ENCODE measurements at regions not wholly inside any gene's neighbourhood (a gene's known extent, or its start where the extent isn't known, plus 50 kb on each side); places are given as distances from the start of the nearest gene placed in this dataset.
"Not testable (repeated sequence)": the region's sequence is repeated elsewhere in the genome, so short reads cannot be mapped to it uniquely, and the experiment has no call there.

DNA sequence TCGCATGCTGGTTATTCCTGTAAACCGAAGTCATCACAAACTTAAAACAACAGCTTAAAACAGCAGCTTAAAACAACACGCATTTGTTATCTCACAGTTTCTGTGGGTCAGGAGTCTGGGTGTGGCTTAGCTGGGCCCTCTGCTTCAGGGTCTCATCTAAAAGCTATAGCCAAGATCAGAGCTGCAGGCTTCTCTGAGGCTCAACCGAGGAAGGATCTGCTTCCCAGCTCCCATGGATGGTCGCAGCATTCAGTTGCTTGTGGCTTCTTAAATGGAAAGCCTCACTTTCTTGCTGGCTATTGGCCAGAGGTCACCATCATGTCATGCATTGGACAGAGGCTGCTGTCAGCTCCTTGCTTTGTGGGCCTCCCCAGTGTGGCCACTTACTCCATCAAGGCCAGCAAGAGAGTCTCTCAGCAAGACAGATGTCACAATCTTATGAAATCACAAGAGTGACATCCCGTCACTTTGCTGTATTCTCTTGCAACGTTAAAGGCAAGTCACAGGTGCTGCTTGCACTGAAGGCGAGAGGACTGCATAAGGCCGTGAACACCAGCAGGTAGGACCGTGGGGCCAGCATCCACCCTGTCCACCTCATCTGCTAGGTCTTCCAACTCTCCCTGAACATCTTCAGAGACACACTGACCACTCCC is 117.9 kb upstream of the TNRC6C start:
- Histone ChIP-seq H3K9me3 (no peaks in the 10 kb centered on the region), H3K4me3 (no peak overlapping the region), H3K27me3 (no peaks in the 10 kb centered on the region), H3K27ac (no peak overlapping the region), H3K4me1 (peaks cover 12 to 35% (median 17%) of the 10 kb centered on the region in 4 donors), H3K36me3 (no peaks in the 10 kb centered on the region)
- 79 to 86% (median 80%) methylated on average over 10 of the region's 10 CpGs for WGBS, 5 donors
- intact Hi-C loops (cut with DNase I; ENCODE audit: low total_unique reads): no loop called here
- no peak for TF ChIP-seq POLR2A (IDR thresholded peaks at IDR 0.05)
- TF ChIP-seq POLR2AphosphoS5 (IDR thresholded peaks at IDR 0.05): no peak
- TF ChIP-seq EP300 (IDR thresholded peaks at IDR 0.05): no peak
- TF ChIP-seq, protein P1, sequence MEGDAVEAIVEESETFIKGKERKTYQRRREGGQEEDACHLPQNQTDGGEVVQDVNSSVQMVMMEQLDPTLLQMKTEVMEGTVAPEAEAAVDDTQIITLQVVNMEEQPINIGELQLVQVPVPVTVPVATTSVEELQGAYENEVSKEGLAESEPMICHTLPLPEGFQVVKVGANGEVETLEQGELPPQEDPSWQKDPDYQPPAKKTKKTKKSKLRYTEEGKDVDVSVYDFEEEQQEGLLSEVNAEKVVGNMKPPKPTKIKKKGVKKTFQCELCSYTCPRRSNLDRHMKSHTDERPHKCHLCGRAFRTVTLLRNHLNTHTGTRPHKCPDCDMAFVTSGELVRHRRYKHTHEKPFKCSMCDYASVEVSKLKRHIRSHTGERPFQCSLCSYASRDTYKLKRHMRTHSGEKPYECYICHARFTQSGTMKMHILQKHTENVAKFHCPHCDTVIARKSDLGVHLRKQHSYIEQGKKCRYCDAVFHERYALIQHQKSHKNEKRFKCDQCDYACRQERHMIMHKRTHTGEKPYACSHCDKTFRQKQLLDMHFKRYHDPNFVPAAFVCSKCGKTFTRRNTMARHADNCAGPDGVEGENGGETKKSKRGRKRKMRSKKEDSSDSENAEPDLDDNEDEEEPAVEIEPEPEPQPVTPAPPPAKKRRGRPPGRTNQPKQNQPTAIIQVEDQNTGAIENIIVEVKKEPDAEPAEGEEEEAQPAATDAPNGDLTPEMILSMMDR (IDR thresholded peaks at IDR 0.05): no peak
- no peak for DNase-seq

DNA sequence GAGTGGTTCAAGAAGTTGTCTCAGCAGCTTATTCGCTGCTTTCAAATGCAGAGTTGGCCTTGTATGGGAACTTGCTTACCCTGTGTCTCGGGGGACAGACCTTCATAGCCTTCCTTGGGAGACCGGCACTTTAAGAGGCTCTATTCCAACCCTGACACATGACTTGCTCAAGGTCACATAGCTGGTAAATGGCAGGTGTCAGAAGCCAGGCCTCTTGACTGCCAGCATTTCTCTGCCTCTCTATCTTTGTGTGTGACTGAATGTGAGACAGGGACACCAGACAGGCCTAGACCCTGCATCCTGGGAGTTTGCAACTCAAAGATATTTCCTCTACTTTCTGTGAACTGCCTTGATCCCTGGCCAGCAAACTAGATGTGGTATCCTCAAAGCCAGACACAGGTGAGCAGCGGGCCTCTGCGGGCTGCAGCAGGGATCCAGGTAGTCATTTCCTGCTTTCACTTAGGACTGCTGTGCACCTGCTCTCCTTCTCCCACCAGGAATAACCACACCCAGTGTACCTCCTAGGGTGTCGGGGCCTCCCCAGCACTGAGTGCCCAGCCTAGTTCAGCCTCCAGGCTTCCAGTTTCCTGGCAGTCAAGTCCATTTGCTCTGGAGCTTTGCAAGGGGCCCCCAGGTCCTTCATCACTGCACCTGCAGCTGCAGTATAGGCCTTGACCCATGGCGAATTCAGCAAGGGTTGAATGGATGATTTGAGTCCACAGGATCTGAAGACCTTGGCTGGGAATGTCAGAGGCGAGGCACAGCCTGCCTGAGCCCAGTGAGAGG is 116.6 kb upstream of the TNRC6C start:
- 79 to 84% (median 81%) methylated on average over 7 to 8 of the region's 8 CpGs for WGBS, 5 donors
- DNase-seq: no peak
- Histone ChIP-seq H3K4me3 (no peak overlapping the region), H3K36me3 (no peaks in the 10 kb centered on the region), H3K27me3 (no peaks in the 10 kb centered on the region), H3K9me3 (no peaks in the 10 kb centered on the region), H3K27ac (peak overlapping the region in 1 of 5 donors; percentile 11), H3K4me1 (peaks cover 9 to 29% (median 17%) of the 10 kb centered on the region in 4 donors)
- TF ChIP-seq, protein P1 (IDR thresholded peaks at IDR 0.05): no peak
- no peak for TF ChIP-seq POLR2AphosphoS5 (IDR thresholded peaks at IDR 0.05)
- TF ChIP-seq EP300 (IDR thresholded peaks at IDR 0.05): no peak
- no peak for TF ChIP-seq POLR2A (IDR thresholded peaks at IDR 0.05)
- intact Hi-C loops (cut with DNase I; ENCODE audit: low total_unique reads): no loop called here

DNA sequence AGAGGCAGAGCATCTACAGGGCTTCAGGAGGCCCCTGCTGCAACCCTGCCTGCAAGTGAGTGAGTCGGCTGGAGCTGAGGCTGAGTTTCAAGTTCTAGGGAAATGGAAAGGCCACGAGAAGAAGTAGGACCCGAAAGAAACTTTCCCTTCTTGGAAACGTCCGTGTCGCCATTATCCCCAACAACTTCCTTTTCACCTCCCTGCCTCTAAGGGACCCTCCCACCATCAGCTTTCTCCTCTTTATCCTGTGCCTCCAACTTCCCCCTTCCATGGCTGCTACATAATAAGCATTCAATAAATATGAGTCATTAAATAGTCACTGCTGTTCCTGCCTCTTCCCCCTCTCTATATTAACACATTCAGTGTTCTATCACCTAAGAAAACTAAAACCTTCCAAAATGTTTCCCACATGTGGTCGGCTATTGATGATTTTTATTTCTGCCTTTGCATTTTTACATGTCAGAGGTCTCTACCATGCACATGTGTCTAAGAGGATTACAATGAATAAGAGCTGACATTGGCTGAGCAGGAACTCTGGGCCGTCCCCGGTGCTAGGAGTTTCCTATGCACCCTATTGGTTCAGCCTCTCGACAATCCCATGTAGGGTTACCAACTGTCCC is 115.9 kb upstream of the TNRC6C start:
- WGBS, 5 donors: 69 to 76% (median 73%) methylated on average over 10 of the region's 10 CpGs
- Histone ChIP-seq H3K27me3 (no peaks in the 10 kb centered on the region), H3K4me3 (no peak overlapping the region), H3K9me3 (no peaks in the 10 kb centered on the region), H3K4me1 (peaks cover 9 to 29% (median 17%) of the 10 kb centered on the region in 4 donors), H3K36me3 (no peaks in the 10 kb centered on the region), H3K27ac (peak overlapping the region in 1 of 5 donors; percentile 11)
- intact Hi-C loops (cut with DNase I; ENCODE audit: low total_unique reads): no loop called here
- TF ChIP-seq EP300 (IDR thresholded peaks at IDR 0.05): no peak
- no peak for TF ChIP-seq POLR2A (IDR thresholded peaks at IDR 0.05)
- TF ChIP-seq POLR2AphosphoS5 (IDR thresholded peaks at IDR 0.05): no peak
- TF ChIP-seq, protein P1 (IDR thresholded peaks at IDR 0.05): no peak
- DNase-seq: no peak

DNA sequence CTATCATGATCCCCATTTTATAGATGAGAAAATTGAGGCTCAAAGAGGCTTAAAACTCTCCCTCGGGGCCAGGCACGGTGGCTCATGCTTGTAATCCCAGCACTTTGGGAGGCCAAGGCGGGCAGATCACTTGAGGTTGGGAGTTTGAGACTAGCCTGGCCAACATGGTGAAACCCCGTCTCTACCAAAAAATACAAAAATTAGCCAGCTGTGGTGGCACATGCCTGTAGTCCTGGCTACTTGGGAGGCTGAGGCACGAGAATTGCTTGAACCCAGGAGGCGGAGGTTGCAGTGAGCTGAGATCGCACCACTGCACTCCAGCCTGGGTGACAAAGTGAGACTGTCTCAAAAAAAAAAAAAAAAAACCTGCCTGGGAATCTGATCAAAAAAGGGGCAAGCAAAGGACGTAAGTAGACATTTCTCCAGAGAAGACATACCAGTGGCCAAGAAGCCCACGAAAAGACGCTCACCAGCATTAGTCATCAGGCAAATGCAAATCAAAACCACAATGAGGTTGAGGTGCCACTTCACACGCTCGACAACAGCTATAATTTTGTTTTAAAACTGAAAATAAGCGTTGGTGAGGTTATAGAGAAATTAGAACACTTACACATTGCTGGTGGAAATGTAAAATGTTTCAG is 115.1 kb upstream of the TNRC6C start:
- H3K27ac ChIP-seq; H3K4me3 ChIP-seq; H3K27me3 ChIP-seq; H3K9me3 ChIP-seq; intact Hi-C loops (cut with DNase I; ENCODE audit: low total_unique reads); H3K36me3 ChIP-seq: not testable (repeated sequence)
- peak in 1 of 2 donors; percentile 42 for DNase-seq
- peaks cover 9 to 29% (median 17%) of the 10 kb centered on the region in 4 donors for H3K4me1 ChIP-seq
- 72 to 85% (median 81%) methylated on average over 13 of the region's 13 CpGs for WGBS, 5 donors

Measured in stomach (tissue), 8 donors.